Ammon's horn (tissue), 1 donor: ENCODE measurements at regions not wholly inside any gene's neighbourhood (a gene's known extent, or its start where the extent isn't known, plus 50 kb on each side); places are given as distances from the start of the nearest gene placed in this dataset.

Experiments
- DNase-seq: peaks from one replicate; pipeline ENCODE4 v3.0.0-alpha.2; 2016; ENCODE audit warnings: low spot score

GRCh38 chr7:155885167-155886155 lies 73.2 kb upstream of the SHH start:
- no peak for DNase-seq

- no peak for DNase-seq
Measured at GRCh38 chr7:155884225-155885166, 72.2 kb upstream of the SHH start.

- no peak for DNase-seq
Measured at GRCh38 chr7:155883491-155884224, 71.4 kb upstream of the SHH start.

- no peak for DNase-seq
Measured at GRCh38 chr7:155882596-155882995, 70.3 kb upstream of the SHH start.

- DNase-seq, result no peak
Measured at GRCh38 chr7:155881471-155882350, 69.4 kb upstream of the SHH start.

- no peak for DNase-seq
Measured at GRCh38 chr7:155880721-155881120, 68.5 kb upstream of the SHH start.

- no peak for DNase-seq
Measured at GRCh38 chr7:155879592-155879991, 67.3 kb upstream of the SHH start.

GRCh38 chr7:155878674-155879073 lies 66.4 kb upstream of the SHH start:
- no peak for DNase-seq

- no peak for DNase-seq
Measured at GRCh38 chr7:155878250-155878649, 66.0 kb upstream of the SHH start.

GRCh38 chr7:155877167-155877566 lies 64.9 kb upstream of the SHH start:
- DNase-seq, result no peak

GRCh38 chr7:155874411-155874810 lies 62.1 kb upstream of the SHH start:
- no peak for DNase-seq

GRCh38 chr7:155874010-155874409 lies 61.7 kb upstream of the SHH start:
- no peak for DNase-seq

GRCh38 chr7:155872678-155873369 lies 60.6 kb upstream of the SHH start:
- DNase-seq, result no peak

- no peak for DNase-seq
Measured at GRCh38 chr7:155871211-155871610, 58.9 kb upstream of the SHH start.

GRCh38 chr7:155870334-155871180 lies 58.3 kb upstream of the SHH start:
- no peak for DNase-seq

GRCh38 chr7:155869784-155870076 lies 57.5 kb upstream of the SHH start:
- DNase-seq, result no peak

- no peak for DNase-seq
Measured at GRCh38 chr7:155868955-155869783, 56.9 kb upstream of the SHH start.

GRCh38 chr7:155867734-155868400 lies 55.6 kb upstream of the SHH start:
- no peak for DNase-seq
